ENCODE measurements at regions not wholly inside any gene's neighbourhood (a gene's known extent, or its start where the extent isn't known, plus 50 kb on each side); places are given as distances from the start of the nearest gene placed in this dataset.

- TF ChIP-seq, protein P1, sequence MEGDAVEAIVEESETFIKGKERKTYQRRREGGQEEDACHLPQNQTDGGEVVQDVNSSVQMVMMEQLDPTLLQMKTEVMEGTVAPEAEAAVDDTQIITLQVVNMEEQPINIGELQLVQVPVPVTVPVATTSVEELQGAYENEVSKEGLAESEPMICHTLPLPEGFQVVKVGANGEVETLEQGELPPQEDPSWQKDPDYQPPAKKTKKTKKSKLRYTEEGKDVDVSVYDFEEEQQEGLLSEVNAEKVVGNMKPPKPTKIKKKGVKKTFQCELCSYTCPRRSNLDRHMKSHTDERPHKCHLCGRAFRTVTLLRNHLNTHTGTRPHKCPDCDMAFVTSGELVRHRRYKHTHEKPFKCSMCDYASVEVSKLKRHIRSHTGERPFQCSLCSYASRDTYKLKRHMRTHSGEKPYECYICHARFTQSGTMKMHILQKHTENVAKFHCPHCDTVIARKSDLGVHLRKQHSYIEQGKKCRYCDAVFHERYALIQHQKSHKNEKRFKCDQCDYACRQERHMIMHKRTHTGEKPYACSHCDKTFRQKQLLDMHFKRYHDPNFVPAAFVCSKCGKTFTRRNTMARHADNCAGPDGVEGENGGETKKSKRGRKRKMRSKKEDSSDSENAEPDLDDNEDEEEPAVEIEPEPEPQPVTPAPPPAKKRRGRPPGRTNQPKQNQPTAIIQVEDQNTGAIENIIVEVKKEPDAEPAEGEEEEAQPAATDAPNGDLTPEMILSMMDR (conservative IDR thresholded peaks at IDR 0.05; ENCODE audit: low read length), result no peak
- no peak for TF ChIP-seq EZH2phosphoT487 (IDR thresholded peaks at IDR 0.05; ENCODE audit: borderline replicate concordance)
Measured at GRCh38 chr3:30201715-30202114, 404.7 kb upstream of the TGFBR2 start.
